ENCODE measurements at regions not wholly inside any gene's neighbourhood (a gene's known extent, or its start where the extent isn't known, plus 50 kb on each side); places are given as distances from the start of the nearest gene placed in this dataset.

GRCh38 chr1:18580691-18581419 is 49.8 kb upstream of the PAX7 start:
- TF ChIP-seq ZNF768 (tag by site-specific recombination; IDR thresholded peaks at IDR 0.05) (0 out of 2 replicates have a peak, but pooled peaks have one; percentile 45), ZNF26 (tag by site-specific recombination; IDR thresholded peaks at IDR 0.05) (no peak), ZNF23 (tag by site-specific recombination; IDR thresholded peaks at IDR 0.05; ENCODE audit: borderline replicate concordance) (no peak), HIC1 (tag by site-specific recombination; IDR thresholded peaks at IDR 0.05) (0 out of 2 replicates have a peak, but pooled peaks have one; percentile 24), MYNN (tag by site-specific recombination; IDR thresholded peaks at IDR 0.05; ENCODE audit: borderline replicate concordance) (no peak), ZNF624 (tag by site-specific recombination; IDR thresholded peaks at IDR 0.05) (no peak)
- CTCF ChIA-PET, result interaction anchor here (0.5 to 4.1 kb wide), 50 partner anchors 9 to 1149 kb away, joined by 3 to 30 read pairs (median 4); partner anchors contain the start of gene KLHDC7A
- Histone ChIP-seq H3K4me1 (ENCODE audit: control insufficient read depth, insufficient read depth, low read length) (no peaks in the 10 kb centered on the region), H3K36me3 (ENCODE audit: control insufficient read depth in 2 of 2, insufficient read depth in 1 of 2, low read length in 2 of 2) (no peaks in the 10 kb centered on the region), H3K27ac (ENCODE audit: extremely low read depth, low read depth, low read length) (no peak overlapping the region), H3K9me3 (ENCODE audit: control insufficient read depth, insufficient read depth, low read depth, low read length) (no peaks in the 10 kb centered on the region), H3K4me3 (ENCODE audit: low read depth, low read length) (no peak overlapping the region)
- POLR2A ChIA-PET, result interaction anchor here (0.8 to 0.9 kb wide), 2 partner anchors 24 to 226 kb away, joined by 3 read pairs; no protein-coding TSS in a partner anchor
